Bronchial epithelial cell (primary cell): ENCODE measurements at regions not wholly inside any gene's neighbourhood (a gene's known extent, or its start where the extent isn't known, plus 50 kb on each side); places are given as distances from the start of the nearest gene placed in this dataset.

Experiments
- DNase-seq: peaks from one replicate; pipeline ENCODE4 v3.0.0-alpha.2; 2010; ENCODE audit warnings: low read depth
- FAIRE-seq: peaks from 2 replicates; lab custom pipeline; 2011; peaks lifted over from hg19 to GRCh38; lab: Jason Lieb, UNC
- H3K27me3 ChIP-seq: 2 replicates; pipeline ENCODE4 v1.5.1; 2011; ENCODE audit warnings: low read length; ENCODE audit not compliant: control insufficient read depth, insufficient read depth
- H3K36me3 ChIP-seq: 2 replicates; pipeline ENCODE4 v1.5.1; 2011; ENCODE audit warnings: low read length; ENCODE audit not compliant: control insufficient read depth, insufficient read depth
- H3K4me3 ChIP-seq: 2 replicates; pipeline ENCODE4 v1.5.1; 2011; ENCODE audit warnings: mild to moderate bottlenecking, low read depth, low read length, control low read depth
- CTCF ChIP-seq: IDR thresholded peaks from 2 replicates; pipeline ENCODE4 v1.5.1; 2011; ENCODE audit warnings: mild to moderate bottlenecking, moderate library complexity, low read length, control low read depth, inconsistent platforms; ENCODE audit not compliant: insufficient read depth, severe bottlenecking

GRCh38 chr15:62509395-62509958, 344.4 kb upstream of the C2CD4B start:
- Histone ChIP-seq H3K4me3 (no peak overlapping the region), H3K36me3 (no peaks in the 10 kb centered on the region), H3K27me3 (peaks cover 2% of the 10 kb centered on the region)
- TF ChIP-seq CTCF = no peak
- FAIRE-seq (no peak), DNase-seq (no peak)

GRCh38 chr15:62510791-62511190, 345.7 kb upstream of the C2CD4B start:
- no peak for TF ChIP-seq CTCF
- Histone ChIP-seq H3K4me3 (no peak overlapping the region), H3K36me3 (no peaks in the 10 kb centered on the region), H3K27me3 (peaks cover 2% of the 10 kb centered on the region)
- FAIRE-seq = no peak
- no peak for DNase-seq

GRCh38 chr15:62512904-62513303, 347.8 kb upstream of the C2CD4B start:
- H3K27me3 ChIP-seq = peaks cover 4% of the 10 kb centered on the region
- FAIRE-seq (no peak), DNase-seq (no peak)
- no peaks in the 10 kb centered on the region for H3K36me3 ChIP-seq
- no peak for TF ChIP-seq CTCF
- no peak overlapping the region for H3K4me3 ChIP-seq

GRCh38 chr15:62513893-62514292, 348.8 kb upstream of the C2CD4B start:
- Histone ChIP-seq H3K4me3 (no peak overlapping the region), H3K27me3 (peaks cover 4% of the 10 kb centered on the region), H3K36me3 (no peaks in the 10 kb centered on the region)
- DNase-seq (no peak), FAIRE-seq (no peak)
- no peak for TF ChIP-seq CTCF

- DNase-seq (no peak), FAIRE-seq (no peak)
- H3K36me3 ChIP-seq = no peaks in the 10 kb centered on the region
- no peak overlapping the region for H3K4me3 ChIP-seq
- H3K27me3 ChIP-seq = peaks cover 5% of the 10 kb centered on the region
- no peak for TF ChIP-seq CTCF
Measured at GRCh38 chr15:62515696-62516395, 350.8 kb upstream of the C2CD4B start.
